ENCODE measurements at regions not wholly inside any gene's neighbourhood (a gene's known extent, or its start where the extent isn't known, plus 50 kb on each side); places are given as distances from the start of the nearest gene placed in this dataset.

DNA sequence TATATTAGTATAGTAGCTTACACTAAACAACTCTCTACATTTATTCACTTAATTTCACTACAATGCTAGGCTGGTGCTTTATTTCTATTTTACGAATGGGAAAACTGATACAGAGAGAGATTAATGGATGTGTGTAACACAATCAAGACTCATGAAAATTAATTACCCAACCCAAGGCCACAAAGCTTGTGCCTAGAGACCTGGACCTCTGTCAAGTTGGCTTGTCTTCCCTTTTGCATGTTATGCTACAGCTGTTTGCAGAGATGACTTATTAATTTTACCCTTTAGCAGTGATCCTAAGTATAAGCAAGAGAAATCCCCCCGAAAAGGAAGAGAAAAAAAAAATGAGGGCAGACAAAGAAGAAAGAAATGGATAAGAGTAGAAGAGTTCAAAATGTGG, 162.5 kb downstream of the C3orf38 start:
- no peaks in the 10 kb centered on the region for H3K9me2 ChIP-seq (ENCODE audit: insufficient read depth, low read length)
- TF ChIP-seq RAD21 (conservative IDR thresholded peaks at IDR 0.05) (no peak), POLR2AphosphoS5 (IDR thresholded peaks at IDR 0.05) (no peak)
- TF ChIP-seq, protein P1, sequence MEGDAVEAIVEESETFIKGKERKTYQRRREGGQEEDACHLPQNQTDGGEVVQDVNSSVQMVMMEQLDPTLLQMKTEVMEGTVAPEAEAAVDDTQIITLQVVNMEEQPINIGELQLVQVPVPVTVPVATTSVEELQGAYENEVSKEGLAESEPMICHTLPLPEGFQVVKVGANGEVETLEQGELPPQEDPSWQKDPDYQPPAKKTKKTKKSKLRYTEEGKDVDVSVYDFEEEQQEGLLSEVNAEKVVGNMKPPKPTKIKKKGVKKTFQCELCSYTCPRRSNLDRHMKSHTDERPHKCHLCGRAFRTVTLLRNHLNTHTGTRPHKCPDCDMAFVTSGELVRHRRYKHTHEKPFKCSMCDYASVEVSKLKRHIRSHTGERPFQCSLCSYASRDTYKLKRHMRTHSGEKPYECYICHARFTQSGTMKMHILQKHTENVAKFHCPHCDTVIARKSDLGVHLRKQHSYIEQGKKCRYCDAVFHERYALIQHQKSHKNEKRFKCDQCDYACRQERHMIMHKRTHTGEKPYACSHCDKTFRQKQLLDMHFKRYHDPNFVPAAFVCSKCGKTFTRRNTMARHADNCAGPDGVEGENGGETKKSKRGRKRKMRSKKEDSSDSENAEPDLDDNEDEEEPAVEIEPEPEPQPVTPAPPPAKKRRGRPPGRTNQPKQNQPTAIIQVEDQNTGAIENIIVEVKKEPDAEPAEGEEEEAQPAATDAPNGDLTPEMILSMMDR (IDR thresholded peaks at IDR 0.05; ENCODE audit: poor library complexity, severe bottlenecking) = no peak
- TF ChIP-seq, protein P2, sequence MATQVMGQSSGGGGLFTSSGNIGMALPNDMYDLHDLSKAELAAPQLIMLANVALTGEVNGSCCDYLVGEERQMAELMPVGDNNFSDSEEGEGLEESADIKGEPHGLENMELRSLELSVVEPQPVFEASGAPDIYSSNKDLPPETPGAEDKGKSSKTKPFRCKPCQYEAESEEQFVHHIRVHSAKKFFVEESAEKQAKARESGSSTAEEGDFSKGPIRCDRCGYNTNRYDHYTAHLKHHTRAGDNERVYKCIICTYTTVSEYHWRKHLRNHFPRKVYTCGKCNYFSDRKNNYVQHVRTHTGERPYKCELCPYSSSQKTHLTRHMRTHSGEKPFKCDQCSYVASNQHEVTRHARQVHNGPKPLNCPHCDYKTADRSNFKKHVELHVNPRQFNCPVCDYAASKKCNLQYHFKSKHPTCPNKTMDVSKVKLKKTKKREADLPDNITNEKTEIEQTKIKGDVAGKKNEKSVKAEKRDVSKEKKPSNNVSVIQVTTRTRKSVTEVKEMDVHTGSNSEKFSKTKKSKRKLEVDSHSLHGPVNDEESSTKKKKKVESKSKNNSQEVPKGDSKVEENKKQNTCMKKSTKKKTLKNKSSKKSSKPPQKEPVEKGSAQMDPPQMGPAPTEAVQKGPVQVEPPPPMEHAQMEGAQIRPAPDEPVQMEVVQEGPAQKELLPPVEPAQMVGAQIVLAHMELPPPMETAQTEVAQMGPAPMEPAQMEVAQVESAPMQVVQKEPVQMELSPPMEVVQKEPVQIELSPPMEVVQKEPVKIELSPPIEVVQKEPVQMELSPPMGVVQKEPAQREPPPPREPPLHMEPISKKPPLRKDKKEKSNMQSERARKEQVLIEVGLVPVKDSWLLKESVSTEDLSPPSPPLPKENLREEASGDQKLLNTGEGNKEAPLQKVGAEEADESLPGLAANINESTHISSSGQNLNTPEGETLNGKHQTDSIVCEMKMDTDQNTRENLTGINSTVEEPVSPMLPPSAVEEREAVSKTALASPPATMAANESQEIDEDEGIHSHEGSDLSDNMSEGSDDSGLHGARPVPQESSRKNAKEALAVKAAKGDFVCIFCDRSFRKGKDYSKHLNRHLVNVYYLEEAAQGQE (IDR thresholded peaks at IDR 0.05; ENCODE audit: borderline replicate concordance) = no peak
- no peak overlapping the region for H3K27ac ChIP-seq (ENCODE audit: low read length)
- H3K9ac ChIP-seq (ENCODE audit: low read length) = no peak overlapping the region
- H2AFZ ChIP-seq (ENCODE audit: low read depth, low read length) = no peak overlapping the region
- H3F3A ChIP-seq (ENCODE audit: insufficient read depth, low read length, poor library complexity, severe bottlenecking) = no peaks in the 10 kb centered on the region
- H3K4me2 ChIP-seq (ENCODE audit: low read length) = no peak overlapping the region
- H3K4me3 ChIP-seq (ENCODE audit: low read length) = no peak overlapping the region
- H3K79me2 ChIP-seq (replicated peaks; ENCODE audit: insufficient read depth, low read length) = no peaks in the 10 kb centered on the region
- no peaks in the 10 kb centered on the region for H3K9me3 ChIP-seq (ENCODE audit: low read length)
- H3K36me3 ChIP-seq (ENCODE audit: insufficient read depth, low read length) = no peaks in the 10 kb centered on the region
- no peaks in the 10 kb centered on the region for H3K27me3 ChIP-seq (ENCODE audit: insufficient read depth, low read depth, low read length)
- H4K20me1 ChIP-seq (ENCODE audit: insufficient read depth) = no peaks in the 10 kb centered on the region

DNA sequence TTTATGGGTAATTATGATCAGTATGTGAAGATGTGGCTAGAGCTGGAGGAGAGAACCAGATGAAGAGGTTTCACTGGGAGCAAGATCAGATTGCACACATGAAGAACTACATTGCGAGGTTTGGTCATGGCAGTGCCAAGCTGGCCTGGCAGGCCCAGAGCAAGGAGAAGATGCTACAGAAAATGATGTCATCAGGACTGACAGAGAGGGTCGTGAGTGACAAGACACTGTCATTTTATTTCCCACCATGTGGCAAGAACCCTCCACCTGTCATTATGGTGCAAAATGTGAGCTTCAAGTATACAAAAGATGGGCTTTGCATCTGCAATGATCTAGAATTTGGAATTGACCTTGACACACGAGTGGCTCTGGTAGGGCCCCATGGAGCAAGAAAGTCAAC, 168.3 kb downstream of the C3orf38 start:
- no peaks in the 10 kb centered on the region for H3K9me2 ChIP-seq (ENCODE audit: insufficient read depth, low read length)
- H3K27ac ChIP-seq (ENCODE audit: low read length) = no peak overlapping the region
- H3K9me3 ChIP-seq (ENCODE audit: low read length) = no peaks in the 10 kb centered on the region
- H3K4me3 ChIP-seq (ENCODE audit: low read length) = no peak overlapping the region
- TF ChIP-seq, protein P2 (IDR thresholded peaks at IDR 0.05; ENCODE audit: borderline replicate concordance) = no peak
- TF ChIP-seq SMC3 (conservative IDR thresholded peaks at IDR 0.05; ENCODE audit: poor library complexity) (no peak), EZH2 (IDR thresholded peaks at IDR 0.05; ENCODE audit: borderline replicate concordance, insufficient read depth, low read length, poor library complexity, severe bottlenecking) (no peak), RAD21 (conservative IDR thresholded peaks at IDR 0.05) (no peak)
- TF ChIP-seq, protein P1 (IDR thresholded peaks at IDR 0.05; ENCODE audit: poor library complexity, severe bottlenecking) = no peak
- H3K9ac ChIP-seq (ENCODE audit: low read length) = no peak overlapping the region
- no peaks in the 10 kb centered on the region for H3K36me3 ChIP-seq (ENCODE audit: insufficient read depth, low read length)
- no peak overlapping the region for H3K4me2 ChIP-seq (ENCODE audit: low read length)
- H3F3A ChIP-seq (ENCODE audit: insufficient read depth, low read length, poor library complexity, severe bottlenecking) = no peaks in the 10 kb centered on the region
- no peak overlapping the region for H2AFZ ChIP-seq (ENCODE audit: low read depth, low read length)
- no peaks in the 10 kb centered on the region for H3K27me3 ChIP-seq (ENCODE audit: insufficient read depth, low read depth, low read length)
- H3K79me2 ChIP-seq (replicated peaks; ENCODE audit: insufficient read depth, low read length) = no peaks in the 10 kb centered on the region
- no peaks in the 10 kb centered on the region for H4K20me1 ChIP-seq (ENCODE audit: insufficient read depth)

All from neural cell (in vitro differentiated cells).